ENCODE measurements at regions not wholly inside any gene's neighbourhood (a gene's known extent, or its start where the extent isn't known, plus 50 kb on each side); places are given as distances from the start of the nearest gene placed in this dataset.

GRCh38 chr15:53911431-53911830, 66.8 kb upstream of the UNC13C start:
- no peak for TF ChIP-seq CTCF (IDR thresholded peaks at IDR 0.05)
- no peak for TF ChIP-seq ZFX (IDR thresholded peaks at IDR 0.05; ENCODE audit: borderline replicate concordance)
